HPDE6-E6E7 (cell line): ENCODE measurements at regions not wholly inside any gene's neighbourhood (a gene's known extent, or its start where the extent isn't known, plus 50 kb on each side); places are given as distances from the start of the nearest gene placed in this dataset.
"Not testable (repeated sequence)": the region's sequence is repeated elsewhere in the genome, so short reads cannot be mapped to it uniquely, and the experiment has no call there.

Experiments
- DNase-seq: peaks from one replicate; pipeline ENCODE4 v3.0.0; 2011; ENCODE audit warnings: missing footprints; ENCODE audit errors: extremely low spot score

DNA sequence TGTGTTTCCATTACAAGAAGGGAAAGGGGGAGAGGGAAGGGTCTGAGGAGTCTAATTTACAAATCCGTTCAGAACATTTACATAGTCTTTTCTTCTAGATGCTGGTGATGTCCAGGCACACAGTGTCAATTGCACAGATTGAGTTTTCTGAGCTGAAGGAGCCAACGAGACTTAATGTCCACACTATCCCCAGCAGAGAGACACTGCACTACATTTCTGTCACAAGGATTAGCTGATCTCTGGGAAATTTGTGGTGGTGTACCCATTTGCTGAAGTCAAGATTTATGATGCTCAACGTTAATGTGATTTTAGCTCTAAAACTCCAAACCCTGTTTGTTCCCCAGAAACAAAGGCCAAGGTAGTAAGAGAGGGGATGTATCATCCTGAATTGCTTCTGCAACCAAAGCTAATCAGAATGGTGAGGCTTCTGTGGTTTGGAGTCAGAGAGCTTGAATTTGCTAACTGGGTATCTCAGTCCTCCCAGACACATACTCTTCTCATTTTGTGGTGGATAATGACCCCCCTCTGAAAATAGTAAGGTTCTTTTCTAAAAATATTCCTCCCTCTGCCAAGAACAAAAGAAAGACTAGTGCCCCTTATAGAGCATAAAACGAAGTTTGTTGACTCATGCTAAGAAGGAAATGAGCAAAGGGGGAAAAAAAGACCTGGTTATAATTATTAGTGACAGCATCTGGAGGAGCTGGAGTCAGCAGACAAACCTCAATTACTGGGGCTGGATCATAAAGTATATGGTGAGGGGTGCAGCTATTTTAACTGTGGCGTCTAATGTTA is 416.9 kb downstream of the PSAT1 start:
- no peak for DNase-seq

DNA sequence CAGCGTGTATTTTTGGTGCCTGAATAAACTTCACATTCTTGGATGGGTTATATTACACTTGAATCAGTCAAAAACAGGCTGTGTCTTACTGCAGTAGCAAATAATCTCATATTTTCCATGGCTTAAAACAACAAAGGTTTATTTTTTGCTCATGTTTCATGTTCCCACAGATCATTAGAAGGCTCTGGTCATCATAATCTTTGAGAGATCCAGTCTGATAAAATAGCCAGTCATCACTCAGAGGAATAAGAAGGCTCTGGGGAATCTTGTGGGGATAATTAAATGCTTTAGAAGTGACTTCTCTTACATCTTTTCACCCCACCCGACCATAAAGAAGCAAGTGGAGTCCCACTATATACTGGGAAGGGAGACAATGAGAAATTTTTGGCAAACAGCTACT is 417.7 kb downstream of the PSAT1 start:
- no peak for DNase-seq

DNA sequence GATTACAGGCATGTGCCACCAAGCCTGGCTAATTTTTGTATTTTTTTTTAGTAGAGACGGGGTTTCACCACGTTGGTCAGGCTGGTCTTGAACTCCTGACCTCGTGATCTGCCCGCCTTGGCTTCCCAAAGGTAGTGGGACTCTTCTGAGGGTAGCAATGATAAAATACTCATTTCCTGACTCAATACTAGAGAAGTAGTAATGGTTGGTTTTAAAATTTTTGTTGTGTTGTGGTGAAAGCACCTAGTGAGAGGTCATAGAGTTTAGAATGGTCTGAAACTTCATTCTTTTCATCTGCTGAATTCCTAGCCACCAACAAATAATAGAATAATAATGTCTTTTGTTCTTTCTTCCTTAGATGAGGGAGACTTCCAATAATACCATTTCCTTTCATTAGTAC is 422.1 kb downstream of the PSAT1 start:
- not testable (repeated sequence) for DNase-seq

DNA sequence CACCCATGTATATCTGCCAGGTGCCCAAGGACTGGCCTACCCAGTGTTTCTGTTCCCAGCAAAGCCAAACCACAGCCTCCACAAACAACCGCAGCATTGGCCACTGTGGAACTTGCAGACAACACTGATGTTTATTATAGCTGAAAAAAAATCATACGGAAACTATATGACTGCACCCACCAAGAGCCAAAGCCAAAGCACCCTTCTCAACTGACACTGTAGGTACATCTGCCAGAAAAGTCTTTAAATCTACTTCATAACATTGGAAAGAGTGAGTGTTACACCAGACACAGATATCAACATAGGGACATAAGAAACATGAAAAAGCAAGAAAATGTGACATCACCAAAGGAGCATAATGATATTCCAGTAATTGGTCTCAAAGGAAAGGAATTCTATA is 428.0 kb downstream of the PSAT1 start:
- DNase-seq = no peak

DNA sequence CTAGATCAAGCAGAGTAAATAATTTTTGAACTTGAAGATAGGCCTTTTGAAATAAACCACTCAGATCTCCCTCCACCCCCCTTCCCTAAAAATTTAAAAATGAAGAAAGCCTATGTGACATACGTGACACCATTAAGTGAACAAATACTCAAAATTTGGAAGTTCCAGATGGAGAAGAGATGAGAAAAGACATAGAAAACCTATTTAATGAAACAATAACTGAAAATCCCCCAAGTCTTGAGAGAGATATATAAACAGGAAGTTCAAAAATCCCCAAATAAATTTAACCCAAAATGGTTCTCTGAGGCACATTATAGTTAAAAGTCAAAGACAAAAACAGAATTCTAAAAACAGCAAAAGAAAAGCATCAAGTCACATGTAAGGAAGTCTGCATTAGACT is 428.6 kb downstream of the PSAT1 start:
- DNase-seq = no peak

DNA sequence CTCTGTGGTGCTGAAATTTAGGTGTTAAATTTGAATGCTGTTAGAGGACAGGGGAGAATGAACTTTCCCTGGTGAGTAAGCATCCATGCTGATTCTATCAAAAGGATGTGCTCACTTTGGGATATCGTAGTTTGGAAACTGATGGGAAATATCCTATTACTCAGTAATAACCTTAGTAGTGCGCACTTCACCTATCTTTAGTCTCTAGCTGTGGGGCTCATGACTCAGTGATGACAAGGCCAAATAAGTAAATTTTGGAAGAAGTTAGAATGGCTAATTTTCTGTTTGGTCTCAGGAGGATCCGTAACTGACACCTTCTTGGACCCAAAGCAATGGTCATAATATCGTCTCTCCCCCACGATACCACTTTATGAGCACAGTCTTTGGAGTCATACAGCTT is 448.4 kb downstream of the PSAT1 start:
- DNase-seq = no peak

DNA sequence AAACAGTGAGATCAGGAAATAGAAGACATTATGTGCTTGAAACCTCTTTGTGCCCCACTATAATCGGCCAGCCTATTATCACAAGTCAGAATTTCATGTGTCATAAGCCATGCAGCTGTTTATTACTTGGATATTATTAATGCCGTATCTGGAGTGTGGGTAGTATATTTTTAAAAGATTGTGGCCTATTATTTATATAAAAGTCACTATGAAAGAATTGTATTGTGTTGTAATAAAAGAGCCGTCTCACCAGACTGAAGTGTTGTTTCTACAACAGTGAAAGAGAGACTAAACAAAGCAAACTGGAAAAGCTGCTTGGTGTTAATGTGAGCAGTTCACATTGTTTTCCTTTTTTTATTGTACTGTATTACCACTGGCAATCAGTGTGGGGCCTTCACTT is 449.1 kb downstream of the PSAT1 start:
- no peak for DNase-seq

DNA sequence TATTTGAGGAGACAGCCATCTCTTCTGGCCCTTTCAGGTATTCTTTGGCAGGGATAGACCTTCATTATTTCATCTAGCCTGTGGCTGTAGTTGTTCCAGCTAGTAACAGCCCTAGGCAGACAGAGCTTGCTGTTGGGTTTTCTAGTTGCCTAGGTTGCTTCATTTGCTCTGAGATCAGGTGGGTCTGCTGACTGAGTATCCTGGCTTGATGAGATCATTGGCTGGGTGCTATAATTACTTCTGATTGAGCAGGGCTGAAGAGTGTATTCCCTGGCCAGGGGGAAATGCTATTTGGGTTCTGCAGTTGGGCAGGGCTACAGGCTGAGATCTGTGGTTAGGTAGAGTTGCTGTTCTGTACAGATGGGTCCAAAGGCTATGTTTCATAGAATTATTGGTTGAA is 456.1 kb downstream of the PSAT1 start:
- no peak for DNase-seq

DNA sequence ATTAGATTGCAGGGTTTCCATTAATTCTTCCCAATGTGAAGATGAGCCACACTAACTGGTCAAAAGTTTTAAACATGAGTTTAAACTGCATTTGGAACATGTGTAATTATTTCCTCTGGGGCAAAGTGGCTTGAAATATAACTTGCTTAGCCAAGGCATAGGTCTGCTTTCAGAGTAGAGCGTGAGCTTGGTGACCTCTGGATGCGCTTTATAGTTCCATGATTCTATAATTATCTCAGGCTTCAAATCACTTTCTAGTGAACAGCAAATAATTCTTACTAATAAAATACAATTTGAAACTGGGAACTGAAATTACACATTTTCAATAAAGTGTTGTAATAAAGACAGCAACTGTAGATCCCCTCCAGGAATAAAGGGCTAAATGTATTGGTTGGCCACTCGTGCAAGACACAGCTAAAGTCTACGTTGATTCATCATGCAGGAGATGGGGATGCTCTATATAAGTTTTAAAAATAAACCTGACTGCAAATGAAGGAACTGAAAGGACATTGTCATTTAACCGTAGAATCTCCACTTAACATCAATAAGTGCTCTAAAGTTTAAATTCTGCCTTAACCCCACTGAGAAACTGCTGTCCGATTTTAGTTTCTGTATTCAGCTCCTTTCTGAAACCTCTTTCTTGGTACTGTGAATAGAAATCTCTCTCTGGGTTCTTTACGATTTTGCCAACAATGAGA is 460.0 kb downstream of the PSAT1 start:
- no peak for DNase-seq

DNA sequence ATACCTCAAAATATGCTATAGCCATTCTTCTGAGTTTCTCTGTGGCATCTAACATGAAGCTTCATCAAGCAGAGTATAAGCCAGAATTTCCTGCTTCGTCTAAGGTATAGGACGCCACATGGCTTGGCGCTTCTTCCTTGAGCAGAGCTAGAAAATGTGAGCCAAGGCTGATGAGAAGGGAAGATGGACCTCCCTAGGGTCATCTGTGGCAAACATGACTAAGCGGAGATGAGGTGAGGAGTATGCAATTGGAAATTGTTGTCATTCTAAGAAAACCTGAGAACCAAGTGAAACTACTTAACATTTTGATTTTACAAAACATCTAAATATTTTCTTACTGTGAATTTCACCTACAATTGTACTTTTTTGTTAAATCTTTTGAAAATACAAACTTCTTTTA is 466.5 kb downstream of the PSAT1 start:
- DNase-seq = no peak

DNA sequence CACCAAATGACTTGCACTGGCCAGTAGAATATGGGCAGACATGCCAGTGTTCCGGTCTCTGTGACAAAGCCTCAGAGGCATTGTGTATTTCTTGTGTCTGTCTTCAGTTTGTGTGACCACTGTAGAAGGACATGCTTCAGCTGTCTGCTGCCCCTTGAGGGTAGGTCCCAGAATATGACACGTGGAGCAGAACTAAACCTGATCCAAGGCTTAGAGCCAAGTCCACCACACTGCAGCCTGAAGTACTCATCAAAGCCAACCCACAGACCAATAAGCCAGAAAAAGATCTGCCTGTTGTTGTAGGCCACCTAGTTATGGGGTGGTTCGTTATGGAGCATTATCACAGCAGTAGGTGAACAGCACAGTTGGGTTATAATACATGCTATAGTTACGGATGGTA is 468.9 kb downstream of the PSAT1 start:
- DNase-seq = no peak

DNA sequence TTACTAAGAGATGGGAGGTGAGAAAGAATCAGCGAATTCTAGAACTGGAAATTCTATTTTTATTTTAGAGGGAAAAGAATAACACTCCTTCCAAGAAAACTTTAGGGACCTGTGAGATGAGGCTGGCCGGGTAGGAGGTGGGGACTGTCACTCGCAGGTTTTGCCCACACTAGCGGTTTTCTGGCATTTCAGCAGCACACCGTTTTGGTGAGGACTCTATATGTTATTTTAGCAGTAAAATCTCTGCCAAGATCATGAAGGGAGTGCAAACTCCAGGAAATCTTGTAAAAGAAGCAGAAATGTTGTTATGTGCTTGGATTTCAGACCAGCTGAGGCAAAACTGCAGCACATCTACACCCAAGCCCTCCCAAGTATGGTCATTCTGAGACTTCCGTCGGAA is 470.6 kb downstream of the PSAT1 start:
- DNase-seq = no peak

DNA sequence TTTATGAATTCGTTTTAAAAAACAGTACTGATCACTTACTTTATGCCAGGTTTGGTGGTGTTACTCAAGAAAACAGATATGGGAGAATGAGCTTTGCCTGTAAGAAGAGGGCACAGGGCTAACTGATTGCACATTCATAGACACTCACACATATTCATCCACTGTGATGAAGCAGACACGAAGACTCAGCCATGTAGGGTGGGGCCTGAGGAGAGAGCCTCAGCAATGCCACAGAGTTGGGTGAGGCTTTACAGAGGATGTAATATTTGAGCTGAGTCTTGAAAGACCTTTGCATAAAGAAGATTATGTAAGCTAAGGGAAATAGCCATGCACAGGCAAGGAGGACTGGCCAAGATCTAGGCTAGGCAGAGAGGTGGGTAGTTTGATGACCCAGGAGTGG is 472.8 kb downstream of the PSAT1 start:
- no peak for DNase-seq

DNA sequence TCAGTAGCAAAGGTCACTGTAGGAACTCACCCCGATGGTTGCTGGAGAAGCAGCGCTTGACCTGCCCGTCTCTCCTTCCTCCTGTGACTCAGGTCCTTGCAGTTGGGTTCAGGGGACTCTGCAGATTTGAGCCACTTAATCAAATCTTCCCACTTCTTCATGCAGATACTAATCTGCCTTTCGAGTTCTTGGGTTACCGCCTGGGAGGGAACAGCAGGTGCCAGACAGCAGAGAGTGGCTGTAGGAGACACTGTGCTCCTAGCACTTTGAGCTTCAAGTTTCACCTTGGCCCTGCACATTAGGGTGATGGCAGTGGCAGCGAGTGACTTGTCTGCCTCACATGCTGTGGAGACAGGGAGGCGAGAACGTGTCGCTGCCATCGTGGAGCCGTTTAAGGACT is 478.3 kb downstream of the PSAT1 start:
- DNase-seq = no peak

DNA sequence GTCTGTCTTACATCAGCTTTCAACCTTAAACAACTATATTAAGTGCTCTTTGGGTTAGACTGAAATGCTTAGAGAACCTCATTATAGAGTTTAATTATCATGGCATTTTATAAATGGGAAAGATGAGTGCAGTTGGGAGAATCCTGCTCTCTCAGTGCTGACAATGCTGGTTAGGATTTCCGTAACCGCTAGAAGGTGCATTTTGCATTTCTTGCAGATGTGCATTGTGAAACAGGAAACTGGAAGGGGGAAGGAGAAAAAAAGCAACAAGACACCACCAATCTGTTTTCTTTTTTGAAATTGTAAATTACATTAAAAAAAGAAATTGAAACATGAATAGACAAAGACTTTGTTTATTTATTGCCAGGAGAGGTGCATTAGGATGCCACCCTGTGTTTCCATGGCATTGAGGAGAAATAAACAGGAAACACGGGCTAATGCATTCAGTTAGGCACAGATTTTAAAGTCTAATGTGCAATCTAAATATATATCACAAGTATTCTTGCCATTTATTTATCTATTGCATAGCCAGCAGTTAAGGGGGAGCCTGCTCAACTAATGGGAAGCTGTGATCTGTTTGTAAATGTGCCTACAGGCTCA is 478.9 kb downstream of the PSAT1 start:
- DNase-seq = no peak

DNA sequence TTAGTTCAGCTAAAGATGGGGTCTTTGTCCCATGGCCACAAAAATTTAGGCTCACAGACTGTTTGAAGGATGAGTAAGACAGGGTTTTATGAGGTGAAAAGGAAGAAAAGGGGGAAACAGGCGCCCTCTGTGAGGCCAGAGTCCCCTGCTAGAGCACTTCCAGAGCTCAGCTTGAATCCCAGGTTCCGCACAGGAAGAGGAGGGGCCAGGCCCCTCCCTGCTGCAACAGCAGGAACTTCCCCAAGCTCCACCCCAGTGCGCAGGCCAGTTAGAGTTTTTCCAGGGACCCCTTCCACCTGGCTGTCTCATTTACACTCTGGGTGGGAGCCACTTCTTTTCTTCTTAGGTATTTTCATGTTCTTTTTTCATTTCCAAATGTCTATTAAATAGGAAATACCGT is 480.8 kb downstream of the PSAT1 start:
- DNase-seq = no peak

DNA sequence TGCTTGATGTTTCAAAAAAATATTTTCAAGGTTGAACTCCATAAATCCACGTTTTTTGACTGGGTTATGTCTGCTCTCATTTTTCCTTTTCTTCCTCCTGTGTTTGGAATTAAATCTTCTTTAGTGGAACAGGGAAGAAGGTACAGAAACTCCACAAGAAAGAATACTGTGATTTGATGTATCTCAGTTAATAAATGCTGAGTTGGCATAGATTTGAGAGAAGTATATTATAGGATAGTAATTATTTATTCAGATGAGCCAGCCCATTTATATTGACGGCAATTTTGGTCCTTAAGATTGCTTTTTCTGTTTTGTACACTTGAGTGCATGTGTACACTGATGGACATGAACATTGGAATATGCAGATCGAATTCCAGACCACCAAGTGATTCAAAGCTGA is 481.4 kb downstream of the PSAT1 start:
- no peak for DNase-seq

DNA sequence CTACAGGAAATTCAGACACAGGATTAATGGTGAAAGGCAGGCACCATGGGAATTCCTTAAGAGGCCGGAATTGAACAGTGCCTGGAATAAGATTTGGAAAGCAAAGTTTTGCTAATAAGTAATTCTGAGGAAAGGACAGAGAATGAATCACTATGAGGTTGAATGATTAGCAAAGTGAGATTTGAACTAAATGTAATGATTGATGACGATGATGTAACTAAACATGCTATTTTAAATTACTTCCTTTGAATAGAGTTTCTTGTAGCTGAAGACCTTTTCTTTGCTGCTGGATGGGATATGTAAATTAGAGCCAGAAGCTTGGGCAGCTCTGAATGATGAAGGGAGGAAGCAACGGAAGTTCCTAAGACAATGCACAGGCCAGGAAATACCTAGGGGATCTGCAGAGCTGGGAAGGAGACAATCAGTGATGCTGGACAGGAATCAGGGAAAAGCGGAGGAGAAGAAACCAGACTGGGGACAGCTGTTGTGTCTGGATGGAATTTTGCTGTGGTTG is 482.0 kb downstream of the PSAT1 start:
- no peak for DNase-seq

DNA sequence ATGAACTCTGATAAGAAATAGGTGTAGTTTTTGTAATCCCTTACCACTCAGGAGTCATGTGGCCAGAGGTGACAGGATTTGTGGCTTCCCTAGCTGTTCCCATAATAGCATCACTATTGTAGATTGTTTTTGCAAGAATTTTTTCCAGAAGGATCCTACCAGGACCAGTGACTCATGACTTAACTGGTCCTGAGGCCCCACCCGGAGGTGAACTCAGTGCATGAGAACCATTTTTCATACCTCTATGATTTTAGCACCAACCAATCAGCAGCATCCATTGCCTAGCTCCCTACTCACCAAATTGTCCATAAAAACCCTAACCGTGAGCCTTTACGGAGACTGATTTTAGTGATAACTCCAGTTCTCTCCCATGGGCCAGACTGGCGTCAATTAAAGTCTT is 484.8 kb downstream of the PSAT1 start:
- DNase-seq = no peak

DNA sequence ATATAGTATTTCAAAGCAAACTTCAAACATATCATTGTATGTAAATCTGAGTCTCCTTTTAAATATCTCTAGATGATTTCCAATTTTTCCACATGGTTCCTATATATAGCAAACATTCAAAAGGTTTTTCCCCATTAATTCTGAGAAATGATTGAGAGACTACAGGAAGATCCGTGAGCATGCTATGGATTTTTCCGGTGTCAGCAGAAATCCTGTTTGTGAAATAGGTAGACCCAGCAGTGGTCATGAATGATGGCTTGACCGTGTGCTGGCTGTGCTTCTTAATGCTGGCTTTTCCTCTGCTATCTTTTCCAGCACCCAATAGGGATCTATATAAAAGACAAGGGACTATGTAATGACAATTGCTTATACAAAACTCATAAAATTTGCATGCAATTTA is 485.3 kb downstream of the PSAT1 start:
- no peak for DNase-seq

DNA sequence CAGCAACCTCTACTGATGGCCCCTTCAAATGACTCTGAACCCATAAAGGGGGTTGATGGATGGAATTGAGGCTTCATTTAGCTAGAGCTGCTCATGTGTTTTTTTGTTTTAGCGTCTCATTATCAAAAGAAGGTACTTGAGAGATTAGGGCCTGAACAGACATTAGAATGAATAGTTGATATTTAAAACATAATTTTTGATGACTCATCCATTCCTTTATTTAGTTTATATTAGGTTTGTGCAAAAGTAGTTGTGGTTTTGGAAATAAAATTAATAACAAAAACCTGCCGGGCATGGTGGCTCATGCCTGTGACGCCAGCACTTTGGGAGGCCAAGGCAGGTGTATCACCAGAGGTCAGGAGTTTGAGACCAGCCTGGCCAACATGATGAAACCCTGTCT is 485.9 kb downstream of the PSAT1 start:
- DNase-seq = no peak

DNA sequence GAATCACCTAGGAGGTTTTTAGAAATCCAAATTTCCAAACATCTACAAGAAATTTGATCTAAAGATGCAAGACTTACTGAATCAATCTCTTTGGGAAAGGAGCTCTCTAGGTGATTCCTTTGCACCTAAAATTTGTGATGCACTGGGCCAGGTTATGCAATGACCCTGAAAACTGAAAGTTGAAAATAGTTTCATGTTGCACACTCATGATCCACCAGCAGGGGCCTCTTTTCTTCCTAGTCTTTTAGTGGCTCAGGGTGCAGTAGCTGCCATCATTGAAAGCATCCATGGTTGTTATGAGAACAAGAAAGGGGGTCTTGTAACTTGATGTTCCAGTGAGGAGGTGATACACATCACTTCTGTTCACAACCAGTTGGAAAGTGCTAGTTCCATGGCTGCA is 486.8 kb downstream of the PSAT1 start:
- DNase-seq = peak; percentile 13

DNA sequence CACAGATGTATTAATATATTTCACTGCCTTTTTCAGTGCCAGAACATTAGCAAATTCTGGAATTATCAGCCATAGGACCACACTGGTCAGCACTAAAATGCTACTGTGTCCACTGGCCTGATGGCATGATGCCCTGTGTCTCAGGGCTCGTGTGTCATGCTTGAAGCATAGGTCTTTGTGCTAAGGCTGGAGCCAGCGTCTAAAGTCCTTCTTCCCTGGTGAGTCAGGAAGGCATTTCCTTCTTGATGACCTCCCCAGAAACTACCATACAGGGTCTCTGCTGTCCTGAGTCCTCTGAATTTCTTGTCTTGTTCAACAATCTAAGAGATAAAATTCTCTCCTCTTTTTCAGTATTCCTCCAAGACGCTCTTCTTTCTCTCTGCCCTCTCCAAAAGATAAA is 489.9 kb downstream of the PSAT1 start:
- DNase-seq = no peak
